ENCODE measurements at regions not wholly inside any gene's neighbourhood (a gene's known extent, or its start where the extent isn't known, plus 50 kb on each side); places are given as distances from the start of the nearest gene placed in this dataset.

DNA sequence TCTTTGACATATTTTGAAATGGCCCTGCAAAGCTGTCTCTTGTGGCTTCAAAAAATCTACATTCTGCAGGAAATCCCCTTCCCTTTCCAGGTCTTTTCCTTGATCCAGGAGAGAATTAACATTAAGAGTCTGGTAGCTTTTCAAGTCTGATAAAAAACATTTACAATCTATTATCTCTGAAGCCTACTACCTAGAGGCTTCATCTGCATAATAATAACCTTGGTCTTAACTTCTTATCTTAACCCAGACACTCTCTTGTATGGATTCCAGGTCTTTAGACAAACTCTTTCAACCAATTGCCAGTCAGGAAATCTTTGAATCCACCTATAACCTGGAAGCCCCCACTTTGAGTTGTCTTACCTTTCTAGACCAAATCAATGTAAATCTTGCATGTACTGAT is 179.3 kb upstream of the ZC3H15 start:
- intact Hi-C loops (cut with DNase I) = no loop called here

DNA sequence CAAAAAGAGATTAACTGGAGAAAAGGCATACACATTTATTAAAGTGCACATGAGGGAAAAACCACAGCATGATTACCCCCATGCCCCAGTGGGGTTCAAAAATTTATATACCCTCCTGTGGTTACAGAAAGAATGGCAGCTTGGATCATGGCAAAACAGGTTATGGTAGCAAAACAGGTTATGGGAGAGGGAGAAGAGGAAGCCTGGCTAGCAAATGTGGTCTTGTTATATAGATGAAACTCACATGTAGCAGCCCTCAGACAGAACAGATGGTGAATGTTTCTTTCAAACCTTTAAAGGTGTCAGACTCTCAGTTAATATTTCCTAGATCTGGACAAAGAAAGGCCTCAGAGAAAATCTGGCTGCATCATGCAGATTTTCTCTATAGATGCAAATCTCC is 178.2 kb upstream of the ZC3H15 start:
- DNase-seq (ENCODE audit: low spot score) = no peak
- H3K4me1 ChIP-seq (replicated peaks) = no peaks in the 10 kb centered on the region
- no peak overlapping the region for H3K27ac ChIP-seq
- intact Hi-C loops (cut with DNase I) = no loop called here
- H3K9me3 ChIP-seq = no peaks in the 10 kb centered on the region
- no peak for TF ChIP-seq POLR2AphosphoS5 (IDR thresholded peaks at IDR 0.05)
- TF ChIP-seq, protein P1, sequence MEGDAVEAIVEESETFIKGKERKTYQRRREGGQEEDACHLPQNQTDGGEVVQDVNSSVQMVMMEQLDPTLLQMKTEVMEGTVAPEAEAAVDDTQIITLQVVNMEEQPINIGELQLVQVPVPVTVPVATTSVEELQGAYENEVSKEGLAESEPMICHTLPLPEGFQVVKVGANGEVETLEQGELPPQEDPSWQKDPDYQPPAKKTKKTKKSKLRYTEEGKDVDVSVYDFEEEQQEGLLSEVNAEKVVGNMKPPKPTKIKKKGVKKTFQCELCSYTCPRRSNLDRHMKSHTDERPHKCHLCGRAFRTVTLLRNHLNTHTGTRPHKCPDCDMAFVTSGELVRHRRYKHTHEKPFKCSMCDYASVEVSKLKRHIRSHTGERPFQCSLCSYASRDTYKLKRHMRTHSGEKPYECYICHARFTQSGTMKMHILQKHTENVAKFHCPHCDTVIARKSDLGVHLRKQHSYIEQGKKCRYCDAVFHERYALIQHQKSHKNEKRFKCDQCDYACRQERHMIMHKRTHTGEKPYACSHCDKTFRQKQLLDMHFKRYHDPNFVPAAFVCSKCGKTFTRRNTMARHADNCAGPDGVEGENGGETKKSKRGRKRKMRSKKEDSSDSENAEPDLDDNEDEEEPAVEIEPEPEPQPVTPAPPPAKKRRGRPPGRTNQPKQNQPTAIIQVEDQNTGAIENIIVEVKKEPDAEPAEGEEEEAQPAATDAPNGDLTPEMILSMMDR (IDR thresholded peaks at IDR 0.05) = no peak
- no peak for TF ChIP-seq POLR2A (IDR thresholded peaks at IDR 0.05)
- H3K36me3 ChIP-seq = no peaks in the 10 kb centered on the region
- H3K4me3 ChIP-seq = no peak overlapping the region
- H3K27me3 ChIP-seq (replicated peaks; ENCODE audit: insufficient read depth) = no peaks in the 10 kb centered on the region

More for the DNA sequence above, 179.3 kb upstream of the ZC3H15 start:
- no peaks in the 10 kb centered on the region for H3K36me3 ChIP-seq
- TF ChIP-seq POLR2A (IDR thresholded peaks at IDR 0.05) (no peak), POLR2AphosphoS5 (IDR thresholded peaks at IDR 0.05) (no peak)
- TF ChIP-seq, protein P1 (IDR thresholded peaks at IDR 0.05) = no peak
- H3K4me1 ChIP-seq (replicated peaks) = no peaks in the 10 kb centered on the region
- no peak overlapping the region for H3K4me3 ChIP-seq
- DNase-seq (ENCODE audit: low spot score) = no peak
- no peaks in the 10 kb centered on the region for H3K27me3 ChIP-seq (replicated peaks; ENCODE audit: insufficient read depth)
- no peaks in the 10 kb centered on the region for H3K9me3 ChIP-seq
- no peak overlapping the region for H3K27ac ChIP-seq

DNA sequence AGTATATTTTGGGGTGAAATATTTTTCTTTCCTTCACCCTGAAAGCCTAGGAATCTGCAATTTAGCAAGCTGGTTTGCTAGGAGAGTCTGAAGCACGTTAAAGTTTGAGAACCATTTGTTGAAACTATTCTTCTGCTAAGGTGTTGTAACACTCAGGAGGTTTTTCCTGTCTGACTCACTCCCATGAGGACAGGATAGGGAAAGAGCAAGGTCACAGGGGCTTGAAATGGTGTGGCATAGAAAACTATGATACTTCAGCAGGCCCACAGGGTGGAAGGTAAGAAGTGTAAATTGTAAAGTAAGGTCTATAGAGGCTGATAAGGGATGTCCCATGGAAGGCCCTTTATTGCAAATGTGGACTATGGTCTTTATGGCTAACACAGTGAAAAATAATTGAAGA is 177.7 kb upstream of the ZC3H15 start:
- no peaks in the 10 kb centered on the region for H3K9me3 ChIP-seq
- TF ChIP-seq, protein P1 (IDR thresholded peaks at IDR 0.05) = no peak
- TF ChIP-seq POLR2A (IDR thresholded peaks at IDR 0.05) (no peak), POLR2AphosphoS5 (IDR thresholded peaks at IDR 0.05) (no peak)
- H3K4me3 ChIP-seq = no peak overlapping the region
- intact Hi-C loops (cut with DNase I) = no loop called here
- WGBS = 44% methylated on average over 1 of the region's 1 CpG
- H3K36me3 ChIP-seq = no peaks in the 10 kb centered on the region
- DNase-seq (ENCODE audit: low spot score) = no peak
- no peak overlapping the region for H3K27ac ChIP-seq
- no peaks in the 10 kb centered on the region for H3K4me1 ChIP-seq (replicated peaks)
- H3K27me3 ChIP-seq (replicated peaks; ENCODE audit: insufficient read depth) = no peaks in the 10 kb centered on the region

DNA sequence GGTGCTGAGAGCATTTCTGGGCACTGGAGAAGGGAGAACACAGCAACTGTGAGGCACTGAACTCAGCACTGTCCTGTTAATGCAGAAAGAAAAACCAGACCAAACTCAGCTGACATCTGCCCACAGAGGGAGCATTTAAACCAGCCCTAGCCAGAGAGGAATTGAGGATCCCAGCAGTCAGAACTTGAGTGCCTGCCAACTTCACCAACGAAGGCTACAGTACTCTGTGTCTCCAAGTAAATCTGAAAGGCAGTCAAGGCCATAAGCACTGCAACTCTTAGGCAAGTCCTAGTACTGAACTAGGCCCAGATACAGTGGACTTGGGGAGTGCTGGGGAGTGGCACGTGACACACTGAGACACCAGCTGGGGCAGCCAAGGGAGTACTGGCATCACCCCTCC is 176.2 kb upstream of the ZC3H15 start:
- DNase-seq (ENCODE audit: low spot score) = no peak
- H3K4me1 ChIP-seq (replicated peaks) = no peaks in the 10 kb centered on the region
- TF ChIP-seq POLR2AphosphoS5 (IDR thresholded peaks at IDR 0.05) (no peak), POLR2A (IDR thresholded peaks at IDR 0.05) (no peak)
- TF ChIP-seq, protein P1 (IDR thresholded peaks at IDR 0.05) = no peak
- intact Hi-C loops (cut with DNase I) = no loop called here
- no peak overlapping the region for H3K27ac ChIP-seq
- WGBS = 59% methylated on average over 2 of the region's 2 CpGs
- H3K9me3 ChIP-seq = no peaks in the 10 kb centered on the region
- H3K36me3 ChIP-seq = no peaks in the 10 kb centered on the region
- no peak overlapping the region for H3K4me3 ChIP-seq
- no peaks in the 10 kb centered on the region for H3K27me3 ChIP-seq (replicated peaks; ENCODE audit: insufficient read depth)

DNA sequence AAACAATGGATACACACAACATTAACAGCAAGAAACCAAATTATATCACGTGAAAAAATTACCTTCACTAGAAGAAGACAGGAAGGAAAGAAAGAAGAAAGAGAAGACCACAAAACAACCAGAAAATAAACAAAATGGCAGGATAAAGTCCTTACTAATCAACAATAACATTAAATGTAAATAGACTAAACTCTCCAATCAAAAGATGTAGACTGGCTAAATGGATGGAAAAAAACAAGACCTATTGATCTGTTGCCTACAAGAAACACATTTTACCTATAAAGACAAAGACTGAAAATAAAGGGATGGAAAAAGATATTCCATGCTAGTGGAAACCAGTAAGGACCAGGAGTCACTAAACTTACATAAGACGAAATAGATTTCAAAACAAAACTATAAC is 167.0 kb upstream of the ZC3H15 start:
- H3K27ac ChIP-seq = no peak overlapping the region
- intact Hi-C loops (cut with DNase I) = no loop called here
- no peaks in the 10 kb centered on the region for H3K36me3 ChIP-seq
- H3K4me1 ChIP-seq (replicated peaks) = no peaks in the 10 kb centered on the region
- no peak for DNase-seq (ENCODE audit: low spot score)
- TF ChIP-seq POLR2A (IDR thresholded peaks at IDR 0.05) (no peak), POLR2AphosphoS5 (IDR thresholded peaks at IDR 0.05) (no peak)
- TF ChIP-seq, protein P1 (IDR thresholded peaks at IDR 0.05) = no peak
- H3K27me3 ChIP-seq (replicated peaks; ENCODE audit: insufficient read depth) = no peaks in the 10 kb centered on the region
- WGBS = 98% methylated on average over 2 of the region's 2 CpGs
- H3K4me3 ChIP-seq = no peak overlapping the region
- H3K9me3 ChIP-seq = no peaks in the 10 kb centered on the region

All from prostate gland (tissue), 2 donors.